ENCODE measurements at regions not wholly inside any gene's neighbourhood (a gene's known extent, or its start where the extent isn't known, plus 50 kb on each side); places are given as distances from the start of the nearest gene placed in this dataset.

DNA sequence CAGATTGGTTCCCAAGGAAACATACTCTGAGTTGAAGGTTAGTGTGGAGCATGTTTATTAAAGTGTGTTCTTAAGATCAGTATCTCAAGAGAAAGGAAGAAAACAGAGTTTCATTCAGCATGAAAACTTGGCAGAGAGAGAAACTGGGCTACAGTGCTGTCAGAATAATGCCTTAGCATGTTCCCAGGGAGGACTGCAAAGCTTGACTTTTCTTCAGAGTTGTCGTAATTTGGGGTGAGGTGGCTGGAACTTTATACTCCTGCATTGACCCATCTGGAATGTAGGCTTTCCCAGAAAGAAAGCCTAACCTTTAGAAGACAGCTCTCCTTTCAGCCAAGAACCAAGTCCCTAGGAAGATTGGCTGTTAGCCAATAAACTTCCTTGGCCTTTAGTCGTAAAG lies 190.8 kb upstream of the CNTN5 start:
- TF ChIP-seq TAF1 (IDR thresholded peaks at IDR 0.05; ENCODE audit: low read depth, low read length): no peak
- TF ChIP-seq POLR2A (IDR thresholded peaks at IDR 0.05; ENCODE audit: low read depth, low read length): no peak
- no peak for TF ChIP-seq POU2F2 (IDR thresholded peaks at IDR 0.05; ENCODE audit: low read depth, low read length)
- TF ChIP-seq POLR2AphosphoS5 (IDR thresholded peaks at IDR 0.05; ENCODE audit: low read depth, low read length): no peak
- TF ChIP-seq PAX5 (IDR thresholded peaks at IDR 0.05; ENCODE audit: insufficient read depth, low read length, severe bottlenecking): no peak

Measured in GM12891 (cell line).